HUES6 (cell line): ENCODE measurements at regions not wholly inside any gene's neighbourhood (a gene's known extent, or its start where the extent isn't known, plus 50 kb on each side); places are given as distances from the start of the nearest gene placed in this dataset.
"Not testable (repeated sequence)": the region's sequence is repeated elsewhere in the genome, so short reads cannot be mapped to it uniquely, and the experiment has no call there.

ENCODE experiments used
- H3K27ac ChIP-seq: 2 replicates; pipeline ENCODE4 v1.7.0; 2013; ENCODE audit warnings: low read depth, mild to moderate bottlenecking, low read length, inconsistent platforms
- H3K27me3 ChIP-seq: 2 replicates; pipeline ENCODE4 v1.6.1; 2013; ENCODE audit warnings: low read length; ENCODE audit not compliant: control insufficient read depth, insufficient read depth
- H3K36me3 ChIP-seq: 2 replicates; pipeline ENCODE4 v1.6.1; 2013; ENCODE audit warnings: low read length; ENCODE audit not compliant: control insufficient read depth, insufficient read depth
- H3K4me1 ChIP-seq: 2 replicates; pipeline ENCODE4 v1.6.1; 2013; ENCODE audit warnings: low read length; ENCODE audit not compliant: control insufficient read depth, insufficient read depth
- H3K4me3 ChIP-seq: 2 replicates; pipeline ENCODE4 v1.5.1; 2013; ENCODE audit warnings: low read depth, low read length
- H3K9ac ChIP-seq: one replicate; pipeline ENCODE4 v1.6.1; 2013; ENCODE audit warnings: mild to moderate bottlenecking, low read length
- H3K9me3 ChIP-seq: 2 replicates; pipeline ENCODE4 v1.6.1; 2013; ENCODE audit warnings: low read depth, low read length; ENCODE audit not compliant: control insufficient read depth, insufficient read depth

- Histone ChIP-seq H3K4me3 (no peak overlapping the region), H3K36me3 (no peaks in the 10 kb centered on the region), H3K27me3 (no peaks in the 10 kb centered on the region), H3K9ac (no peak overlapping the region), H3K27ac (no peak overlapping the region), H3K4me1 (no peaks in the 10 kb centered on the region), H3K9me3 (no peaks in the 10 kb centered on the region)
Observed at GRCh38 chr4:28256295-28256694, 1395.7 kb downstream of the STIM2 start.

- no peaks in the 10 kb centered on the region for H3K36me3 ChIP-seq
- H3K9ac ChIP-seq: no peak overlapping the region
- no peak overlapping the region for H3K27ac ChIP-seq
- H3K27me3 ChIP-seq: no peaks in the 10 kb centered on the region
- H3K9me3 ChIP-seq: no peaks in the 10 kb centered on the region
- no peaks in the 10 kb centered on the region for H3K4me1 ChIP-seq
- H3K4me3 ChIP-seq: no peak overlapping the region
Observed at GRCh38 chr4:28259951-28260350, 1399.3 kb downstream of the STIM2 start.

DNA sequence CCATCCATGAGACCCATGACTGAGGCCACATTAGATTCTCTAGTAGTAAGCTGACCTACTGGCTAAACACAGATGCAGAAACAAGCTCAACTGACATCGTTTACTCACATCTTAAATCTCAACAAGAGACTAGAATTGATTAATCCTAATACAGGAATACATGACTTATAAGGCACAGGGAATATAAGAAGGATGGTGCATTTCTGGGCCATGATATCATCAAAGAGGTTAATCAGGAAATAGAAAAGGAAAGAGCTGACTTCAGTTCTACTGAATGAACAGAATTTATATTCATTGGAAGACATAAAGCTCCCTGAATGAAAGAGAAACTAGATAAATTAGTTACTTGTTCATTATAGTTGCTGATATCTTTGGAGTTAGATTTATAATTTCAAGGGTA is 1406.5 kb downstream of the STIM2 start:
- no peaks in the 10 kb centered on the region for H3K4me1 ChIP-seq
- H3K36me3 ChIP-seq: no peaks in the 10 kb centered on the region
- no peak overlapping the region for H3K27ac ChIP-seq
- no peaks in the 10 kb centered on the region for H3K9me3 ChIP-seq
- no peak overlapping the region for H3K4me3 ChIP-seq
- H3K27me3 ChIP-seq: no peaks in the 10 kb centered on the region
- no peak overlapping the region for H3K9ac ChIP-seq

- H3K4me3 ChIP-seq: no peak overlapping the region
- H3K27me3 ChIP-seq: no peaks in the 10 kb centered on the region
- no peak overlapping the region for H3K9ac ChIP-seq
- no peaks in the 10 kb centered on the region for H3K36me3 ChIP-seq
- H3K4me1 ChIP-seq: no peaks in the 10 kb centered on the region
- H3K9me3 ChIP-seq: no peaks in the 10 kb centered on the region
- no peak overlapping the region for H3K27ac ChIP-seq
Observed at GRCh38 chr4:28269426-28269825, 1408.8 kb downstream of the STIM2 start.

GRCh38 chr4:28277931-28278330 is 1417.3 kb downstream of the STIM2 start:
- Histone ChIP-seq H3K27me3 (no peaks in the 10 kb centered on the region), H3K4me1 (peaks cover 4% of the 10 kb centered on the region; the same call in 1 of the 2 replicates), H3K9ac (no peak overlapping the region), H3K9me3 (no peaks in the 10 kb centered on the region), H3K36me3 (no peaks in the 10 kb centered on the region), H3K4me3 (no peak overlapping the region), H3K27ac (no peak overlapping the region)

- H3K9me3 ChIP-seq: no peaks in the 10 kb centered on the region
- H3K4me3 ChIP-seq: no peak overlapping the region
- H3K9ac ChIP-seq: no peak overlapping the region
- H3K27ac ChIP-seq: no peak overlapping the region
- no peaks in the 10 kb centered on the region for H3K36me3 ChIP-seq
- H3K27me3 ChIP-seq: no peaks in the 10 kb centered on the region
- H3K4me1 ChIP-seq: peaks cover 4% of the 10 kb centered on the region; the same call in 1 of the 2 replicates
Observed at GRCh38 chr4:28278676-28279075, 1418.0 kb downstream of the STIM2 start.

GRCh38 chr4:28279249-28279648 is 1418.6 kb downstream of the STIM2 start:
- Histone ChIP-seq H3K36me3 (no peaks in the 10 kb centered on the region), H3K9ac (no peak overlapping the region), H3K9me3 (0 out of 2 replicates have a peak, but pooled peaks cover 5% of the 10 kb centered on the region), H3K27ac (no peak overlapping the region), H3K27me3 (no peaks in the 10 kb centered on the region), H3K4me3 (no peak overlapping the region), H3K4me1 (peaks cover 4% of the 10 kb centered on the region; the same call in 1 of the 2 replicates)

DNA sequence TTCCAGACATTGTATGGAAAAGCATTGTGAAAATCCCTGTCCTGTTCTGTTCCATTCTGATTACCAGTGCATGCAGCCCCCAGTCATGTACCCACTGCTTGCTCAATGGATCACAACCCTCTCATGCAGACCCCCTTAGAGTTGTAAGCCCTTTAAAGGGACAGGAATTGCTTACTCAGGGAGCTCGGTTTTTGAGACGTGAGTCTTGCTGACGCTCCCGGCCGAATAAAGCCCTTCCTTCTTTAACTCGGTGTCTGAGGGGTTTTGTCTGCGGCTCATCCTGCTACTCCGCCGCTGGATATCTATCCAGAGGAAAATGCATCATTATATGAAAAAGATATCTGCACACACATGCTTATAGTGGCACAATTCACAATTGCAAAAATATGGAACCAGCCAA is 1425.6 kb downstream of the STIM2 start:
- not testable (repeated sequence) for H3K27me3 ChIP-seq, H3K36me3 ChIP-seq, H3K9ac ChIP-seq, H3K4me1 ChIP-seq, H3K4me3 ChIP-seq, H3K27ac ChIP-seq, H3K9me3 ChIP-seq

DNA sequence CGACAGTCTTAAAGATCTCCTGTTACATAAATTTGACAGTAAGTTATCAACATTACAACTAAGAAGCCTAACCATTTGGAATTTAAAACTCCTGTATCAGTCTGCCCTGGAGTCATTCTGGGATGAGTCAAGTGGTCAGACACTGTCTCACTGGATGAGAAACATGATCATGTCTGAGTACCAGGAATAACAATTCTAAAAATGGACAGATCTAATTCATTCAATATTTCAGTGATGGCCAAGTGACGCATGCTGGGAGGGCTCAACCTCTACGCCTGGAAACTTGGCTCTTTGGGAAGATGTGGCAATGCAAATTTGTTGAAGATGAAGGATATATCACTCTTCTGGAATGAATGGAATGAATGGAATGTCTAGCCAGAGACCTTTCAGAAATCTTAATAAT is 1427.2 kb downstream of the STIM2 start:
- no peaks in the 10 kb centered on the region for H3K36me3 ChIP-seq
- H3K9ac ChIP-seq: no peak overlapping the region
- H3K27ac ChIP-seq: no peak overlapping the region
- peaks cover 7% of the 10 kb centered on the region for H3K4me1 ChIP-seq
- H3K27me3 ChIP-seq: no peaks in the 10 kb centered on the region
- no peak overlapping the region for H3K4me3 ChIP-seq
- peaks cover 9% of the 10 kb centered on the region; the same call in 1 of the 2 replicates for H3K9me3 ChIP-seq

GRCh38 chr4:28296239-28296638 is 1435.6 kb downstream of the STIM2 start:
- Histone ChIP-seq H3K9ac (no peak overlapping the region), H3K27me3 (no peaks in the 10 kb centered on the region), H3K36me3 (no peaks in the 10 kb centered on the region), H3K9me3 (peaks cover 2% of the 10 kb centered on the region; the same call in 1 of the 2 replicates), H3K4me1 (peaks cover 7% of the 10 kb centered on the region), H3K27ac (no peak overlapping the region), H3K4me3 (no peak overlapping the region)

DNA sequence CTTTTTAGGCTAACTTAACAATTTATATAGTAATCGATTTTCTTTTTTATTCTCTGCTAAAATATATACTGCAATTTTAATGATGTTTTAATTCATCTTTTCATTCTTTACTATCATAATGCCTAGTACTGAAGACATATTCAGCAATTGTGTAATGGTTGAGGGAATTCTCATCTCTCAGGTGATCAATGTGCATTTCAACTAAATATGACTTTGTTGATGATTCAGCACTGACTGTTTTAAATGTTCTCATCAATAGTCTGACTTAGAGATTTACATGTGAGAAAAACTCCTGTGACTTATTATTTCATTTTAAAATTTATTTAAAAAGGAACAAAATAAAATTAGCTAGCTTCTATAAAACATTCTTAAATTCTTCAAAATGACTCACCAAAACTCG is 1450.3 kb downstream of the STIM2 start:
- Histone ChIP-seq H3K9ac (no peak overlapping the region), H3K27ac (no peak overlapping the region), H3K27me3 (no peaks in the 10 kb centered on the region), H3K9me3 (no peaks in the 10 kb centered on the region), H3K4me1 (no peaks in the 10 kb centered on the region), H3K4me3 (no peak overlapping the region), H3K36me3 (no peaks in the 10 kb centered on the region)

DNA sequence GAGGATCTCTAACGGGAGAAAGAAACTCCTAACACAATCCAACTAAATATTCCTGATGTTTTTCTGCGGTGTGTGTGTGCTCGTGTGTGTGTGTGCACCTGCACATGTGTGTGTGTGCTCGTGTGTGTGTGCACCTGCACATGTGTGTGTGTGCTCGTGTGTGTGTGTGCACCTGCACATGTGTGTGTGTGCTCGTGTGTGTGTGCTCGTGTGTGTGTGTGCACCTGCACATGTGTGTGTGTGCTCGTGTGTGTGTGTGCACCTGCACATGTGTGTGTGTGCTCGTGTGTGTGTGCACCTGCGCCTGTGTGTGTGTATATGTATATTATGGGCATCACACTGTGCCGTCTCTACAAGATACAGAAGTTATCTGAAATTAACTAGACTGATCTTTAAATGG is 1451.9 kb downstream of the STIM2 start:
- not testable (repeated sequence) for H3K4me1 ChIP-seq, H3K9me3 ChIP-seq, H3K4me3 ChIP-seq, H3K27ac ChIP-seq, H3K9ac ChIP-seq, H3K27me3 ChIP-seq, H3K36me3 ChIP-seq
